Stimulated activated CD8-positive, alpha-beta memory T cell treated with anti-CD3 and anti-CD28 coated beads, Interleukin-15, amount 100 ng/mL, for 48 hours (primary cell): ENCODE measurements at regions not wholly inside any gene's neighbourhood (a gene's known extent, or its start where the extent isn't known, plus 50 kb on each side); places are given as distances from the start of the nearest gene placed in this dataset.
"Not testable (repeated sequence)": the region's sequence is repeated elsewhere in the genome, so short reads cannot be mapped to it uniquely, and the experiment has no call there.

Source experiments
- DNase-seq, 2 donors: peaks; one replicate each; pipeline ENCODE4 v3.0.0-alpha.2; 2020; ENCODE audit warnings: low read depth in 2 of 2

GRCh38 chr5:82894716-82895115, 182.5 kb downstream of the TMEM167A start:
- DNase-seq: no peak

- DNase-seq: no peak
Observed at GRCh38 chr5:82889088-82889487, 188.1 kb downstream of the TMEM167A start.

- DNase-seq: no peak
Observed at GRCh38 chr5:82886911-82887310, 190.3 kb downstream of the TMEM167A start.

GRCh38 chr5:82885627-82886389, 191.4 kb downstream of the TMEM167A start:
- no peak for DNase-seq

GRCh38 chr5:82884821-82885471, 192.2 kb downstream of the TMEM167A start:
- no peak for DNase-seq

- DNase-seq: no peak
Observed at GRCh38 chr5:82882316-82882715, 194.9 kb downstream of the TMEM167A start.

- DNase-seq: no peak
Observed at GRCh38 chr5:82881571-82882174, 195.5 kb downstream of the TMEM167A start.

GRCh38 chr5:82879089-82879488, 198.1 kb downstream of the TMEM167A start:
- no peak for DNase-seq

GRCh38 chr5:82873452-82873851, 203.7 kb downstream of the TMEM167A start:
- DNase-seq: no peak

GRCh38 chr5:82872321-82873288, 204.6 kb downstream of the TMEM167A start:
- DNase-seq: not testable (repeated sequence)

- DNase-seq: no peak
Observed at GRCh38 chr5:82865625-82866024, 211.6 kb downstream of the TMEM167A start.

- no peak for DNase-seq
Observed at GRCh38 chr5:82863266-82863665, 213.9 kb downstream of the TMEM167A start.

- DNase-seq: no peak
Observed at GRCh38 chr5:82862711-82863110, 214.5 kb downstream of the TMEM167A start.

GRCh38 chr5:82862261-82862660, 214.9 kb downstream of the TMEM167A start:
- DNase-seq: no peak

GRCh38 chr5:82861701-82862100, 215.5 kb downstream of the TMEM167A start:
- DNase-seq: no peak

- DNase-seq: no peak
Observed at GRCh38 chr5:82859451-82860140, 217.6 kb downstream of the TMEM167A start.

- DNase-seq: no peak
Observed at GRCh38 chr5:82858151-82859025, 218.8 kb downstream of the TMEM167A start.

GRCh38 chr5:82855893-82856550, 221.2 kb downstream of the TMEM167A start:
- DNase-seq: no peak

GRCh38 chr5:82854956-82855355, 222.2 kb downstream of the TMEM167A start:
- no peak for DNase-seq

GRCh38 chr5:82851471-82851870, 225.7 kb downstream of the TMEM167A start:
- DNase-seq: no peak
